ENCODE measurements at regions not wholly inside any gene's neighbourhood (a gene's known extent, or its start where the extent isn't known, plus 50 kb on each side); places are given as distances from the start of the nearest gene placed in this dataset.

- DNase-seq: no peak
- no peaks in the 10 kb centered on the region for H3K23me2 ChIP-seq (ENCODE audit: insufficient read length, low read depth, low read length, poor library complexity, severe bottlenecking)
Measured at GRCh38 chr3:176647987-176648386, 549.3 kb downstream of the TBL1XR1 start.

More at GRCh38 chr3:176647987-176648386, 549.3 kb downstream of the TBL1XR1 start:
- Histone ChIP-seq H3K14ac (ENCODE audit: insufficient read depth, low read length) (no peak overlapping the region), H2BK120ac (ENCODE audit: low read depth, low read length, poor library complexity, severe bottlenecking) (no peak overlapping the region), H2BK15ac (ENCODE audit: low read depth, low read length) (no peak overlapping the region), H2BK20ac (ENCODE audit: low read depth, low read length, poor library complexity, severe bottlenecking) (no peak overlapping the region), H3K4me2 (ENCODE audit: insufficient read depth, insufficient read length, low read length) (no peak overlapping the region), H4K91ac (ENCODE audit: insufficient read length, low read depth, low read length) (no peak overlapping the region), H3K4me1 (ENCODE audit: insufficient read depth, low read length) (no peaks in the 10 kb centered on the region), H2BK5ac (ENCODE audit: insufficient read length, low read length) (no peak overlapping the region), H3T11ph (ENCODE audit: low read length) (no peak overlapping the region), H4K20me1 (ENCODE audit: control insufficient read depth, insufficient read depth, insufficient read length) (no peaks in the 10 kb centered on the region), H2AK5ac (ENCODE audit: insufficient read length, low read length) (no peak overlapping the region), H3K79me1 (ENCODE audit: insufficient read depth, low read depth, low read length, poor library complexity, severe bottlenecking) (no peaks in the 10 kb centered on the region), H3K79me2 (ENCODE audit: insufficient read depth, low read length) (no peaks in the 10 kb centered on the region), H3K27me3 (ENCODE audit: insufficient read depth, low read length) (no peaks in the 10 kb centered on the region), H3K4ac (ENCODE audit: low read depth, low read length) (no peak overlapping the region), H4K8ac (replicated peaks; ENCODE audit: insufficient read length, low read depth, low read length) (no peak overlapping the region), H3K9ac (ENCODE audit: extremely low read depth, insufficient read length, low read length) (no peak overlapping the region), H3K27ac (ENCODE audit: insufficient read length, low read depth, low read length) (no peak overlapping the region), H3K23ac (ENCODE audit: insufficient read length, low read depth, low read length) (no peak overlapping the region), H2AFZ (ENCODE audit: low read length) (no peak overlapping the region), H3K9me3 (ENCODE audit: control insufficient read depth, low read depth, low read length) (no peaks in the 10 kb centered on the region), H3K18ac (ENCODE audit: insufficient read length, low read depth, low read length) (no peak overlapping the region), H2BK12ac (ENCODE audit: insufficient read length, low read depth, low read length) (no peak overlapping the region), H3K56ac (ENCODE audit: insufficient read length, low read depth, low read length) (no peak overlapping the region), H4K5ac (ENCODE audit: insufficient read length, low read depth, low read length) (no peak overlapping the region)
- Mint-ChIP-seq H3K27me3 (ENCODE audit: low read depth) (no peaks in the 10 kb centered on the region), H3K36me3 (ENCODE audit: insufficient read depth in 1 of 3, low read depth in 3 of 3) (no peaks in the 10 kb centered on the region), H3K4me1 (peaks cover 9% of the 10 kb centered on the region in 2 experiments), H3K27ac (no peak overlapping the region), H3K4me3 (no peak overlapping the region), H3K9me3 (no peaks in the 10 kb centered on the region)
- no peak for TF ChIP-seq CTCF (conservative IDR thresholded peaks at IDR 0.05)

All from H9 (cell line).